ENCODE measurements at regions not wholly inside any gene's neighbourhood (a gene's known extent, or its start where the extent isn't known, plus 50 kb on each side); places are given as distances from the start of the nearest gene placed in this dataset.

- TF ChIP-seq EZH2 (IDR thresholded peaks at IDR 0.05; ENCODE audit: low read length), result no peak
- no peak for TF ChIP-seq CTCF (optimal IDR thresholded peaks at IDR 0.05 in 1 of 3, IDR thresholded peaks at IDR 0.05 in 1 of 3, conservative IDR thresholded peaks at IDR 0.05 in 1 of 3; ENCODE audit: extremely low read depth in 1 of 3, insufficient read depth in 2 of 3, low read length in 3 of 3)
Measured at GRCh38 chr3:145294572-145294971, 866.4 kb downstream of the PLOD2 start.
